Mesendoderm (in vitro differentiated cells): ENCODE measurements at regions not wholly inside any gene's neighbourhood (a gene's known extent, or its start where the extent isn't known, plus 50 kb on each side); places are given as distances from the start of the nearest gene placed in this dataset.
"Not testable (repeated sequence)": the region's sequence is repeated elsewhere in the genome, so short reads cannot be mapped to it uniquely, and the experiment has no call there.

Experiments used
- DNase-seq: peaks from one replicate; pipeline ENCODE4 v3.0.0; 2013
- H2AK5ac ChIP-seq: 2 replicates; pipeline ENCODE4 v1.6.1; 2013; ENCODE audit warnings: low read length, inconsistent platforms
- H2BK120ac ChIP-seq: 2 replicates; pipeline ENCODE4 v1.6.1; 2013; ENCODE audit warnings: low read depth, mild to moderate bottlenecking, low read length, moderate library complexity, mixed read lengths
- H2BK15ac ChIP-seq: replicated peaks from 2 replicates; pipeline ENCODE4 v1.6.1; 2013; ENCODE audit warnings: low read depth, mild to moderate bottlenecking, moderate library complexity
- H2BK5ac ChIP-seq: 2 replicates; pipeline ENCODE4 v1.6.1; 2013; ENCODE audit warnings: low read length, inconsistent platforms
- H3K18ac ChIP-seq: 2 replicates; pipeline ENCODE4 v1.6.1; 2013; ENCODE audit warnings: mild to moderate bottlenecking, low read length, mixed read lengths
- H3K23ac ChIP-seq: one replicate; pipeline ENCODE4 v1.6.1; 2013; ENCODE audit warnings: low read length
- H3K27ac ChIP-seq: 2 replicates; pipeline ENCODE4 v1.5.1; 2013; ENCODE audit warnings: low read depth, mild to moderate bottlenecking, inconsistent platforms, low read length, moderate library complexity
- H3K27me3 ChIP-seq: 2 replicates; pipeline ENCODE4 v1.6.1; 2013; ENCODE audit warnings: low read length, control low read depth, mild to moderate bottlenecking, inconsistent platforms; ENCODE audit not compliant: insufficient read depth, poor library complexity
- H3K36me3 ChIP-seq: 2 replicates; pipeline ENCODE4 v1.6.1; 2013; ENCODE audit warnings: low read length, inconsistent platforms; ENCODE audit not compliant: control insufficient read depth, insufficient read depth
- H3K4ac ChIP-seq: one replicate; pipeline ENCODE4 v1.6.1; 2013; ENCODE audit warnings: low read depth, mild to moderate bottlenecking, low read length, moderate library complexity
- H3K4me1 ChIP-seq: 2 replicates; pipeline ENCODE4 v1.6.1; 2013; ENCODE audit warnings: low read depth, low read length, inconsistent platforms; ENCODE audit not compliant: control insufficient read depth
- H3K4me2 ChIP-seq: 2 replicates; pipeline ENCODE4 v1.6.1; 2013; ENCODE audit warnings: low read length
- H3K4me3 ChIP-seq: 2 replicates; pipeline ENCODE4 v1.5.1; 2013; ENCODE audit warnings: mild to moderate bottlenecking, low read length
- H3K56ac ChIP-seq: one replicate; pipeline ENCODE4 v1.6.1; 2013; ENCODE audit warnings: low read length
- H3K79me1 ChIP-seq: 2 replicates; pipeline ENCODE4 v1.6.1; 2013; ENCODE audit warnings: low read length, inconsistent platforms
- H3K79me2 ChIP-seq: 2 replicates; pipeline ENCODE4 v1.6.1; 2013; ENCODE audit warnings: mild to moderate bottlenecking, low read length; ENCODE audit not compliant: control insufficient read depth, insufficient read depth
- H3K9ac ChIP-seq: 2 replicates; pipeline ENCODE4 v1.6.1; 2013; ENCODE audit warnings: low read length, inconsistent platforms
- H4K5ac ChIP-seq: one replicate; pipeline ENCODE4 v1.6.1; 2013; ENCODE audit warnings: low read length
- H4K8ac ChIP-seq: one replicate; pipeline ENCODE4 v1.6.1; 2013; ENCODE audit warnings: low read depth, mild to moderate bottlenecking, control low read depth, low read length, moderate library complexity
- WGBS: extraction: QIAGEN DNeasy Blood & Tissue Kit; methylation state at CpG from one replicate; pipeline ENCODE4 v1.1.7; 2013; ENCODE audit warnings: low lambda C conversion rate, missing lambda C conversion rate; ENCODE audit not compliant: insufficient coverage; ENCODE audit errors: extremely low coverage; 5-methylcytosine and 5-hydroxymethylcytosine counted together

GRCh38 chr2:87239558-87240215, 218.0 kb upstream of the PLGLB1 start:
- no CpG with 5 or more reads among the region's 8 CpGs for WGBS
- H3K36me3 ChIP-seq, H2BK15ac ChIP-seq, H3K9ac ChIP-seq, H3K18ac ChIP-seq, H3K27me3 ChIP-seq, H3K79me2 ChIP-seq, H2BK5ac ChIP-seq, DNase-seq, H2AK5ac ChIP-seq, H3K56ac ChIP-seq, H3K27ac ChIP-seq, H3K4me1 ChIP-seq, H3K4me3 ChIP-seq, H2BK120ac ChIP-seq, H3K79me1 ChIP-seq, H3K4me2 ChIP-seq, H4K8ac ChIP-seq, H4K5ac ChIP-seq, H3K4ac ChIP-seq, H3K23ac ChIP-seq: not testable (repeated sequence)

DNA sequence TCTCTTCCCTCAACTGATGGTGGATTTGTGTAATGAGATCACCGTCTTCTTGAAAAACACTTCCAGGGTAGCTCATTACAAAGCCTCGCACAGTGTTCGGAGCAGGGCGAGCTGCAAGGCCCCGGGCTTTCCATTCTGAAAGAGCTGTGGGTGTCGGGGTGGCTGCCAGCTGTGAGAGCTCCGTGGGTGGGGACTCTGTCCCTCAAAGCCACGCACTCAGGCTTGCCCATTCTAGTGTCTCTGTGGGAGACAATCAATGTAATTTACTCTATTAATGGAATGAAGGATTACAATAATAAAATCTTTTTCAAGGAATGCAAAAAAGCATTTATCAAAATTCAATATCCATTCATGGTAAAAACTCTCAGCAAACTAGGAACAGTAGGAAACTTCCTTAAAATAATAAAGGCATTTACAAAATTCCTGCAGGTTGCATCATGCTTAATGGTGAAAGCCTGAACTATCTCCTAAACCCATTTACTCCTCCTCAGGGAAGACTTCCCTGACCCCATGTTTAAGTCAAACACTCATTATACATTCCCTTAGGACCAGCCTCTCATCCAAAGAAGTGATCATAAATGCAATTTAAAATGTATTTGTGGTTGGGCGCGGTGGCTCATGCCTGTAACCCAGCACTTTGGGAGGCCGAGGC, 224.5 kb upstream of the PLGLB1 start:
- H4K5ac ChIP-seq, H3K4me3 ChIP-seq, H3K9ac ChIP-seq, H2BK5ac ChIP-seq, H3K4me2 ChIP-seq, H3K36me3 ChIP-seq, H2BK15ac ChIP-seq, H3K56ac ChIP-seq, H3K18ac ChIP-seq, H3K79me2 ChIP-seq, DNase-seq, H3K4ac ChIP-seq, H2BK120ac ChIP-seq, H2AK5ac ChIP-seq, H4K8ac ChIP-seq, H3K27me3 ChIP-seq, H3K79me1 ChIP-seq, H3K23ac ChIP-seq, H3K27ac ChIP-seq, H3K4me1 ChIP-seq: not testable (repeated sequence)
- no CpG with 5 or more reads among the region's 11 CpGs for WGBS

GRCh38 chr2:87252046-87252445, 230.4 kb upstream of the PLGLB1 start:
- H3K4me2 ChIP-seq, H3K18ac ChIP-seq, H2BK5ac ChIP-seq, H3K56ac ChIP-seq, H3K79me2 ChIP-seq, H3K27me3 ChIP-seq, H2AK5ac ChIP-seq, DNase-seq, H3K4me1 ChIP-seq, H2BK15ac ChIP-seq, H3K4ac ChIP-seq, H4K5ac ChIP-seq, H3K36me3 ChIP-seq, H2BK120ac ChIP-seq, H3K9ac ChIP-seq, H3K27ac ChIP-seq, H3K79me1 ChIP-seq, H3K4me3 ChIP-seq, H4K8ac ChIP-seq, H3K23ac ChIP-seq: not testable (repeated sequence)
- WGBS: no CpG with 5 or more reads among the region's 5 CpGs

DNA sequence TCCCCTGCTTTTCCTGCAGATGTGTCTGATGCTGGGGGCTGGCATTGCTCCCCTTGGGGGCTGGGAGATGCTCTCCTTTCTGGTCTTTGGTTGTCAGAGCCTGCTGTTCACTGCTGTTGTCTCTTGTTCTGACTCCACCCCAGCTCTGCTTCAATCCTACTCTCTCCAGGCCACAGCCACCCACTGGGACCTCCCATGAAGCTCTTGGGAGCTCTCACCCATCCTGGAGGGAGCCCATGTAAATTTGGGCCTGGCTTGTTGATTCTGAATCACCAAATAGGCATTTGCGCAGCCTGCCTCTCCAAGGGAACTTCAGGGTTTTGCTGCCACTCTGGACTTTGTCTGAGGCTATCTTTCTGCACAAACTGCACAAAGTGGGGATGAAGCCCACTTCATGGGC, 232.9 kb upstream of the PLGLB1 start:
- not testable (repeated sequence) for H3K36me3 ChIP-seq, H3K27me3 ChIP-seq, H2BK120ac ChIP-seq, H3K18ac ChIP-seq, H3K27ac ChIP-seq, H4K5ac ChIP-seq, H3K4me2 ChIP-seq, H3K4ac ChIP-seq, H3K79me2 ChIP-seq, H2BK15ac ChIP-seq, H2AK5ac ChIP-seq, H3K23ac ChIP-seq, H3K4me3 ChIP-seq, DNase-seq, H3K56ac ChIP-seq, H3K79me1 ChIP-seq, H3K4me1 ChIP-seq, H3K9ac ChIP-seq, H4K8ac ChIP-seq, H2BK5ac ChIP-seq
- no CpG with 5 or more reads among the region's 1 CpG for WGBS

- not testable (repeated sequence) for H3K9ac ChIP-seq, H3K4ac ChIP-seq, H2BK15ac ChIP-seq, H3K27me3 ChIP-seq, H3K27ac ChIP-seq, DNase-seq, H3K4me2 ChIP-seq, H3K56ac ChIP-seq, H4K5ac ChIP-seq, H2AK5ac ChIP-seq, H2BK120ac ChIP-seq, H4K8ac ChIP-seq, H2BK5ac ChIP-seq, H3K4me1 ChIP-seq, H3K4me3 ChIP-seq, H3K18ac ChIP-seq, H3K23ac ChIP-seq, H3K36me3 ChIP-seq, H3K79me2 ChIP-seq, H3K79me1 ChIP-seq
- WGBS: no CpG with 5 or more reads among the region's 14 CpGs
Observed at GRCh38 chr2:87255410-87255809, 233.8 kb upstream of the PLGLB1 start.

GRCh38 chr2:87258887-87259286, 237.2 kb upstream of the PLGLB1 start:
- WGBS: no CpG with 5 or more reads among the region's 7 CpGs
- not testable (repeated sequence) for H3K4ac ChIP-seq, H3K18ac ChIP-seq, H4K5ac ChIP-seq, H3K9ac ChIP-seq, H3K79me1 ChIP-seq, H2BK5ac ChIP-seq, H3K4me2 ChIP-seq, H2BK120ac ChIP-seq, H3K27me3 ChIP-seq, H3K4me1 ChIP-seq, DNase-seq, H3K79me2 ChIP-seq, H3K56ac ChIP-seq, H2BK15ac ChIP-seq, H3K36me3 ChIP-seq, H3K4me3 ChIP-seq, H3K27ac ChIP-seq, H3K23ac ChIP-seq, H2AK5ac ChIP-seq, H4K8ac ChIP-seq
